ENCODE measurements at regions not wholly inside any gene's neighbourhood (a gene's known extent, or its start where the extent isn't known, plus 50 kb on each side); places are given as distances from the start of the nearest gene placed in this dataset.

DNA sequence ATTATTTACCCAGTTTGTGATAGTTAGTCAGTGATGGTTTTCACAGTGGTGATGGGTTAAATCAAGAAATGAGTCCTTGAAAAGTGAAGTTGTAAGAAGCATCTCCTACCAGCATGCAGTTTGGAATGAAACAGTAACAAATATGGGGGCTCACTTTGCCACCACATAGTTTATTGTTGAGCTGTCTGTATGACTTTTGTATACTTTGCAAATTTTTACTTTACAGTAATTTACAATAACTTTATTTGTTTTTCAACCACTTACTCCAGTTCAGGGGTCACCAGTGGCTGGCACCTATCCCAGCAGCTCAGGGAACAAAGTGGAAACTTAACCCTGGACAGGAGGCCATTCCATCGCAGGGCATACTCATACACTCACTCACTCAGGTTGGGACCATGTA, 64.5 kb upstream of the ANKRD50 start:
- DNase-seq (ENCODE audit: low read depth) = no peak
- TF ChIP-seq, protein P1, sequence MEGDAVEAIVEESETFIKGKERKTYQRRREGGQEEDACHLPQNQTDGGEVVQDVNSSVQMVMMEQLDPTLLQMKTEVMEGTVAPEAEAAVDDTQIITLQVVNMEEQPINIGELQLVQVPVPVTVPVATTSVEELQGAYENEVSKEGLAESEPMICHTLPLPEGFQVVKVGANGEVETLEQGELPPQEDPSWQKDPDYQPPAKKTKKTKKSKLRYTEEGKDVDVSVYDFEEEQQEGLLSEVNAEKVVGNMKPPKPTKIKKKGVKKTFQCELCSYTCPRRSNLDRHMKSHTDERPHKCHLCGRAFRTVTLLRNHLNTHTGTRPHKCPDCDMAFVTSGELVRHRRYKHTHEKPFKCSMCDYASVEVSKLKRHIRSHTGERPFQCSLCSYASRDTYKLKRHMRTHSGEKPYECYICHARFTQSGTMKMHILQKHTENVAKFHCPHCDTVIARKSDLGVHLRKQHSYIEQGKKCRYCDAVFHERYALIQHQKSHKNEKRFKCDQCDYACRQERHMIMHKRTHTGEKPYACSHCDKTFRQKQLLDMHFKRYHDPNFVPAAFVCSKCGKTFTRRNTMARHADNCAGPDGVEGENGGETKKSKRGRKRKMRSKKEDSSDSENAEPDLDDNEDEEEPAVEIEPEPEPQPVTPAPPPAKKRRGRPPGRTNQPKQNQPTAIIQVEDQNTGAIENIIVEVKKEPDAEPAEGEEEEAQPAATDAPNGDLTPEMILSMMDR (IDR thresholded peaks at IDR 0.05; ENCODE audit: insufficient read depth, low read length, poor library complexity, severe bottlenecking) = no peak
- Histone ChIP-seq H3K27me3 (ENCODE audit: control insufficient read depth, insufficient read depth, low read length) (no peaks in the 10 kb centered on the region), H3K4me3 (ENCODE audit: low read depth, low read length) (no peak overlapping the region), H3K36me3 (ENCODE audit: control insufficient read depth, insufficient read depth, low read length) (no peaks in the 10 kb centered on the region)

DNA sequence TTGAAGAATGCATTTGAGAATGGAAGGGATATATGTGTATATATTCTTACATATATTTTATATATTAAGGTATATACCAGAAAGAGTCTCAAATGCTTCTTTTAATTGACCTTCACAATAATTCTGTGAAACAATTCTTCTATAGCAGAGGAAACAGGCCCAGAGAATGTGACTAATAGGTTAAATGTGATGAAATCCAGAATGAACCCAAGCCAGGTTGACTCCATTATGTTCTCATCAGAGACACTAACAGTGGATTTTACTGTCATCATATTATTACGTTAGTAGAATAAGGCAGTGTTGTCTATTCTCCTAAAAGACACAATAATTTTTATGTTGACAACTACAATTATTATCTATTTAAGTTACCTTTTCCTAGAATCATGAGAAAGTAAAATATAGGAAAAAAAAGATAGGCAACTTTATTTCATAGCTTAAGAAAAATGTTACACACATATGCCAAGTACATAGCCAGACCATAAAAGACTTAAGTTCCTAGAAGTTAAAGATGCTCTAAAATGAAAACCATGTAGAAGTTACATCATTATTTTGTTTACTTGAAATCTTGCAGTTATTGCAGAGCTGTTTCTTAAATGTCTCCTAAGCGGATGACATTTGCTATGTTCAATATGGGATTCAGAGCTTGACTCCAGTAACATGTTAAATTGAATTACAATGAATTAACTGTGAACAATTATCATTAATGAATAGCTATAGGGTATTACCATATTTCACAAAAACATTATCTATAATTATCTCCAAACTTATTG, 56.2 kb upstream of the ANKRD50 start:
- Histone ChIP-seq H3K27me3 (ENCODE audit: control insufficient read depth, insufficient read depth, low read length) (no peaks in the 10 kb centered on the region), H3K36me3 (ENCODE audit: control insufficient read depth, insufficient read depth, low read length) (no peaks in the 10 kb centered on the region), H3K4me3 (ENCODE audit: low read depth, low read length) (no peak overlapping the region)
- TF ChIP-seq, protein P1 (IDR thresholded peaks at IDR 0.05; ENCODE audit: insufficient read depth, low read length, poor library complexity, severe bottlenecking) = no peak
- no peak for DNase-seq (ENCODE audit: low read depth)

DNA sequence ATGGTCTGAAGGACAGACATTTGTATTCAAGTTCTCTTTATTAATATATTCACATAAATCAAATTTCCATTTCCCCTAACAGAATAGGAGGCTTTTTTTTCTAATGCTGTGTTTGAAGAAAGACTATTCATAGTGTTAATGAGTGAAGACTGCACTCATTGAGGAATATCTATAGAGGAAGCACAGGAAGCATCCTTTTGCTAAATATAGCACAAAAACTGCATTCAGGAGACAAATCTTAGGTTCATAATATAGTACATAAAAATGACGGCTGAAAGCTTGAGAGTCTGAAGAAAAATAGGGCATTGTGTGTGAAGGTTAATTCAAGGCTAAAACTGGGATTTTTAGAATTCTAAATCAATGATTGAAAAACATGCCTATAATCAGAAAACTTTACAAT, 50.4 kb upstream of the ANKRD50 start:
- TF ChIP-seq, protein P1 (IDR thresholded peaks at IDR 0.05; ENCODE audit: insufficient read depth, low read length, poor library complexity, severe bottlenecking) = no peak
- DNase-seq (ENCODE audit: low read depth) = no peak
- no peaks in the 10 kb centered on the region for H3K27me3 ChIP-seq (ENCODE audit: control insufficient read depth, insufficient read depth, low read length)
- no peaks in the 10 kb centered on the region for H3K36me3 ChIP-seq (ENCODE audit: control insufficient read depth, insufficient read depth, low read length)
- no peak overlapping the region for H3K4me3 ChIP-seq (ENCODE audit: low read depth, low read length)

All from kidney epithelial cell (primary cell).